ENCODE measurements at regions not wholly inside any gene's neighbourhood (a gene's known extent, or its start where the extent isn't known, plus 50 kb on each side); places are given as distances from the start of the nearest gene placed in this dataset.

DNA sequence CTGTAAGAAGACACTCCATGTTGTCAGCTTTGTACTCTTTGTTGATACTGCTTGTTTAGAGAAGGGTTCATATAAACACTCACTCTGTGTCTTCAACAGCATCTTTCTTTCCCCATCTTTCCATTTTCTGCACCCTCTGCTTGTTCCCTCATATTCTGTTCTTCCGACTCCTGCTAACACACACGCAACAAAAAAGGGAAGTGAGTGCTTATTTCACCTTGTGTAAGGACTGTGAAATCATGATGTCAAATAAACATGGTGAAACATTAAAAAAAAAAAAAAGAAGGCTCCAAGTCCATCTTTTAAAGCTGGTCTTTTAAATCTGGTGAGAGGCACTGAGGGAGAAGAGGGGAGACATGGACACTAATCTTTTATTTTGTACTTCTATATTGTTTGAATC, 145.4 kb downstream of the RPAP3 start:
- no peak for DNase-seq (ENCODE audit: low read depth)

DNA sequence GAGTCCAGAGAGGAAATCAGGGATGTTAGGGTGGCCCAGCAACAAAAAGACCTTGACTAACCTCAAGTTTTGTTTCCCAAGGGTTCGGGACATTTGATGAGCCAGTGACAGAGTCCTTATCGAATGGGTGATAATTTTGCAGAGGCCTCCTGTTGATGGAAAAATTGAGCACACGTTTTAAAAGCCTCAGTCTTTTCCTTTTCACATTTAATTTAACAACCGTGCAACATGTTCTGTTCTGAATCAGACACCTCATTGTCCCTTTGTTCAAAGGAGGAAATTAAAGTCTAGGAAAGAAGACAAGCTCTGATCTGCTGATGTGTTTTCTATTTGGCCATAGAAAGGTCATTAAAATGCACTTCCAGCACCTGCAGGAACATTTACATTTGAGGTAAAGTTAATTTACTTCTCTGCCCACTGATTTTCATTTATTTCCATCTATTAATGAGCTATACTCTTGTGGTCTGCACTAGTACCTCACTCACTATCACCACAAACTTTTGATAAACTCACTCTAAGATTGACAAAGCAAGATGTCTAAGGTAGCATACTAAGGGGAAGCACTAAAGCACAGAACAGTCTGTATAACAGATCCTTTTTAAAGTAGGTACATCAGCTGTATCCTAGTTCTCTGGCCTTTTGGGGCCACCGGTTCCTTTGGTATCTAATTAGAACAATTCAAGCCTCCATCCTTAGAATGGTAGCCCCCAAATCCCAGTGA, 147.0 kb downstream of the RPAP3 start:
- no peak for DNase-seq (ENCODE audit: low read depth)

DNA sequence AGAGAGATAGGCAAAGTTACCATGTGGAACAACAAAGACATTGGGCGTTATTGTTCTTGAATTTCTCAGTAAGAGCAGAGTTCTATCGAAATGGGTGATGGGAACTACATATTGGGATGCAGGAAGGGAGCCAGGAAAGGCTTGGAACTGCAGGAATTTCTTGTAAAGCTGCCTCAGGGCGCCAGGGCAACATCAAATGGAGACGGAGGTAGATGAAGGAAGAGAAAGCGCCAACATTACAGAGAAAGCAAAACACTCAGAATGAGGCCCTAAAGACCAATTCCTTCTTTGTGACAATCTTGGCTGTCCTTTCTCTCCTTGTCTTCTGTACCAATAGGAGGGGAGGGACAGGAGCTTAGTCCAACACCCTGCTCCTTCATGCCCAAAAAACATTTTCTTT, 148.4 kb downstream of the RPAP3 start:
- DNase-seq (ENCODE audit: low read depth), result no peak

DNA sequence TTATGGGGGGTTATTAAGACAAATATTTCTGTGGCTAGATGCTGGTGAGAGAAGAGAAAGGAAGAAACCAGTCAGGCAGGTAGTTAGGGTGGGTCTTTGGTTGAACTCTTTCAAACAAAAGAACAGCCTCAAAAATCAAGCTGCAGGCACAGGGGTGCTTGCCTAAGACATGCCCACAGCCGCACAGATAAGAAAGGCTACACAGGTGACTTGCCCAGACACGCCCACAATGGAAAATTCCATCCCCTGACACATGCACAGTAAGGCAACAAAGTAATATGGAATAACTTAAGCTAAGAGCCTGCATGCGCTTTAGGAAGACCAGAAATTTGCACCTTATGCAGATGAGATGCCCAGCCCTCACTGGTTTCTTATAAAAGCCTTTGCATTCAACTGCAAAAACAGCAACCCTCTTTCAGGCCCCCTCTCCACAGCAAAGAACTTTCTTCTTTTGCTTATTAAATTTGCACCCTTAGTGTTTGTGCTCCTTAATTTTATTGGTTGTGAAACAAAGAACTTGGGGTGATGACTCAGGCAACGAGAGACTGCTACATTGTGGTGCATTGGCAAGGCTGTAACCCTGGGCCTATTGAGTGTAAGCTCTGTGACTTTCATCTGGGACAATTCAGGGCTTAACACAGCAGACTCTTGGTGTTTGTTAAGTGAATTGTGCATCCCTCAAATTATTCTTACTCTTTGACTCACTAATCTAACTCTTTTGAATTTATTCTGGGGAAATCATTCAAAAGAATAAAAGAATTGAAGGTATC, 149.4 kb downstream of the RPAP3 start:
- no peak for DNase-seq (ENCODE audit: low read depth)

DNA sequence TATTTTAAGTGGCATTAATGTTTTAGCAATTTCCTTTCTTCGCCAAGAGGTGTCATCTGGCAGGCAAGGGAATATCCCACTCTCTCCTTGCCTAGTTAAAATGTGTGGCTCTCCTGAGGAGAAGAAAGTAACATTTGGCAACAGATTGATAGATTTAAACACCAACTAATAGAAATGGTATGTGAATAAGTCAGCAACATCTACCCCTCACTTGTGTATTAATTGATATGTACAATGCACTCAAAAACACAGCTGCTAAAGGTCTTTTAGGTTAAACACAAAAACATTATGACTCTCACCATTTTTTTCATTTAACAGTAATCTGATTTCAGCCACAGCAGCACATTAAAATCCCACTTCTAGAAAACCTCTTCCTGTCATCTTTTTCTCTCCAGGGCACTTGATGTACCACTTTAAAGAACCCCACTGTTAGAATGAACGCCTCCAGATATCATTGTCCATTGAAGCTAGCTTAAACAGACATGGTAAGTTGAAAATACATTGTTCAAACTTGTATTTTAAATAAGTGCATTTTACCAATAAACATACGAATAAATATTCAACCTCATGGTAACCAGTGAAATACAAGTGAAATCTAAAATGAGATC, 151.7 kb downstream of the RPAP3 start:
- DNase-seq (ENCODE audit: low read depth), result no peak

DNA sequence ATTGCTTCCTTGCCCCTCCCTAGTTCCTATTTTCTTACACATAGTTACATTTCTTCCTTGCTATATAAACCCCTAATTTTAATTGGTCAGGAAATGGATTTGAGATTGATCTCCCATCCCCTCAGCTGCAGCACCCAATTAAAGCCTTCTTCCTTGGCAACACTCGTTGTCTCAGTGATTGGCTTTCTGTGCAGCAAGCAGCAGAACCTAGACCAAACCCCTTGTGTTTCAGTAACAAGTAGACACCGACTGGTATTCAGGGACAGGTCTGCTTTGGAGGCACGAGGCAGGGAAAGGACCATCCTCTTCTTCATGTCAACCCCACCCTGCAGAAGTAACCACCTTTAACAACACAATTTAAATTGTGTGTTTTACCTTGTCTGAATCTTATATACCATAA, 152.6 kb downstream of the RPAP3 start:
- DNase-seq (ENCODE audit: low read depth), result no peak

DNA sequence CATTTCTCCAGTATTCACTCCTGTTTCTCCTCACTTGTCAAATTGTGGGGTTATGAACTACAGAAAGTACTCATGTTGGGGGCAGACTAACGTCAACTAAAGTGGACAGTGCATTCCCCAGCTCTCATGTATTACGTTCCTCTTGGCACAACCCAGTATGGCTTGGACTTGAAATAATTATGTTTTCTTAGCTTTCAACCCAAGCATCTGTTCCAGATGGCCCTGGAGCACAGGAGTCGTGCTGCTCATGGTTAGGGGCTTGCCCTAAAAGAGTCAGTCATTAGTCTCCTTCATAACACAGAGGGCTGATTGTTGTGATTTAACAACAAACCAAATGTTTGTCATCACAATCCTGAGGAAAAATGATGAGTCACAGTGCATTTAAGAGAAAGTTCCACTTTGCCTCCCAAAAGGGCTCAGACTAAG, 154.4 kb downstream of the RPAP3 start:
- no peak for DNase-seq (ENCODE audit: low read depth)

DNA sequence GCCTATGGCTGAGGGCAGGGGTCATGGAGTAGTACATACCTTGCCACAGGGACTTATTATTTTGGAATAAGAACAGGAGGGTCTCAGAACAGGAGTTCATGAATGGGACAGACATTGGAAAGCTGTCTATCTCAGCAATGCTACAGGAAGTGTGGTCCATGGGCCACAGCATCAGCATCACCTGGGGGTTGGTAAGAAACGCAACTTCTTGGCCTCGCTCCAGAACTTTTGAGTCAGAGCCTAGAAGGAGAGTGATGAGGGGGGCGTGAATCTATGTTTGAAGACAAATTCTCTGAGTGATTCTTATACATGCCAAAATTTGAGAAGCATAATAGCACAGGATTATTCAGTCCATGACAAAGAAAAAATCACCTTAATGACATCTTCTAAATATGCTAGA, 156.6 kb downstream of the RPAP3 start:
- DNase-seq (ENCODE audit: low read depth), result no peak

DNA sequence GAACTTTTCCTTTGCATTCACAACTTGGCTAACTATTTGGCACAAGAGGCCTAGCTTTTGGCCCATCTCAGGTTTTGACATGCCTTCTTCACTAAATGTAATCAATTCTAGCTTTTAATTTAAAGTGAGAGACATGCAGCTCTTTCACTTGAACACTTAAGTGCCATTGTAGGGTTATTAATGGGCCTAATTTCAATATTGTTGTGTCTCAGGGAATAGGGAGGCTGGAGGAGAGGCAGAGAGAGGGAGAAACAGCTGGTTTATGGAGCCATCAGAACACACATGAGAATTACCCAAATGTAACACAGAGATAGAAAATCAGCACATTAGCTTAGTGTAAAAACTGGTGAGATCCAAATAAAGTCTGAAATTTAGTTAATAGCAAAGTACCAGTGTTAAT, 157.4 kb downstream of the RPAP3 start:
- DNase-seq (ENCODE audit: low read depth), result no peak

DNA sequence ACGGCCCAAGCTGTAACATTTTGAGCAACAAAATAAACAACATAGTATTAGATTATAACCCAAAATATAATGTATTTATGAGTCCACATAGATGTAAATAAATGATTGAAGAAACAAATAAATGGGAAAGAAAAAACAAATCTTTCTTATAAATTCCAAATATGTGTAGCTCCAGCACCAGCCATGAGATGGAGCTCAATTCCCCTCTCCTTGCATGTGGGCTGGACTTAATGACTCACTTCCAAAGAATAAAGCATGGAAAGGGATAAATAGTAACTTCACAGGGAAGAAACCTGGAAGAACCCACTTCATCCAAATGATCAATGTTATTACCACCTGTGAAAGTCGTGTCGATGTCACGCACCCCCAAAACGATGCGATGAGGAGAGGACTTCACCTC, 158.8 kb downstream of the RPAP3 start:
- no peak for DNase-seq (ENCODE audit: low read depth)

DNA sequence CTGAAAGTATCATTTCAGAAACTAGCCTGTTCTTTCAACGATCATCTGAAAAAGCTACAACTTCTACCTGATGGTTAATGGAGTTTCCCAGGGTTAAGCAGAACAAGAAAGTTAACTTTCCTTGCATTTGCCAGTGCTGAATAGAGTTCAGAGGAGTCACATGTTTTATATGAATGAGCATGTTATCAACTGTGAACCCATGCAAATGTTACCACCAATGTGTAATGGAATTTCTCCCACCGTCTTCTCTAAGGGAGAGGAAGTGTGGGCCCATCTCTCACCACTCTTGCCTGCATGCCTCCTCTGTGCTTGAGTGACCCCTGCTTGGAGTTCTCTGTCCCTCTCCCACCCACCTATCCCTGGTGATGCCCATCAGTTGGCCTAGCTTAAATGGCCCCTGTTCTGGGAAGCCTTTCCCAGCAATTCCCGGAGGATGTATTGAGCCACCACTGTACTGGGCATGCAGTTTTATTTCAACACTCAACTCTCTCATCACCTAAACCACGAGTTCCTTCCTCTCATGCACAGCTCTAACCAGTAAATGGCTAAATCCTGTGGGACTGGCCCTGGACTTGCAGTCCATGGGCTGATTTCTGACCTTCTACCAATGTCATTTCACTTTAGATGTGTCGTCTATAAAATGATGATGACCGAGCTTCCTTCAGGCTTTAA, 159.8 kb downstream of the RPAP3 start:
- DNase-seq (ENCODE audit: low read depth), result no peak

DNA sequence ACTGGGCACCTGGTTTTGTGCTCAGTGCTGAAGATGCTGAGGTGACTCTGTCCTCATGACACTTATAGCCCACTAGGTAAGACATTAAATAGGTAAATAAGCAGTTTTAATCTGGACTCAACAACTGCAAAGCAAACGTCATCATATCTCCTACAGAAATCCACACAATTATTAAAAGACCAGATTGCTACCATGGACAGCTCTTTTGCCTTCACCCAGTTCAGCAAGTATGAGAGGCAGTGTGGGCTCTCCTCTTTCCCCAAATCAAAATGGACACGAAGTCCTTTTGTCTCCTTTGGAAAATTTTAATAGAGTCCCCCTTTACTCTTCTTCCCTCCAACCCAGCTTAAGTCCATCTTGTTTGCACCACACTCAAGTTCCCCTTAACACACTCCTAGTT, 171.1 kb downstream of the RPAP3 start:
- no peak for DNase-seq (ENCODE audit: low read depth)

DNA sequence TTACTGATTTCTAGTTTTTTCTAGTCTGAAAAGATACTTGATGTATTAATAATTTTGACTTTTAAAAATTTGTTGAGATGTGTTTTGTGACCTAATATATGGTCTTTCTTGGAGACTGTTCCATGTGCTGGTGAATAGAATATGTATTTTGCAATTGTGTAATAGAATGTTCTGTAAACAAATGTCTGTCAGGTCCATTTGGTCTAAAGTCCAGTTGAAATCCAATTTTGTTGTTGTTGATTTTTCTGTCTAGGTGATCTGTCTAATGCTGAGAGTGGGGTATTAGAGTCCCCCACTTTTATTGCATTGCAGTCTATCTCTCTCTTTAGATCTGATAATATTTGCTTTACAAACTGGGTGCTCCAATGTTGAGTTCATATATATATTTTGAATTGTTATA, 175.8 kb downstream of the RPAP3 start:
- no peak for DNase-seq (ENCODE audit: low read depth)

GRCh38 chr12:47527816-47528215, 178.0 kb downstream of the RPAP3 start:
- DNase-seq (ENCODE audit: low read depth), result no peak

DNA sequence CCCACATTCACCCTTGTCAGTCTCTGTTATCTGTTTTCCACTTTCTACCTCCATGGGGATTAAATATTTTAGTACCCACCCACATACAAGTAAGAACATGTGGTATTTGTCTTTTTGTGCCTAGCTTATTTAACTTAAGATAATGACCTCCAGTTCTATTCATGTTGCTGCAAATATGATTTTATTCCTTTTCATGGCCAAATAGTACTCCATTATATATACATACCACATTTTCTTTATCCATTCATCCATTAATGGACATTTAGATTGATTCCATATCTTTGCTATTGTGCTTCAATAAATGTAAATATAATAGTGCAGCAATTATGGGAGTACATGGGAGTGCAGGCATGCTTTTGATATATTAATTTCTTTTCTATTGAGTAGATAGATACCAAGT, 185.8 kb downstream of the RPAP3 start:
- DNase-seq (ENCODE audit: low read depth), result no peak

DNA sequence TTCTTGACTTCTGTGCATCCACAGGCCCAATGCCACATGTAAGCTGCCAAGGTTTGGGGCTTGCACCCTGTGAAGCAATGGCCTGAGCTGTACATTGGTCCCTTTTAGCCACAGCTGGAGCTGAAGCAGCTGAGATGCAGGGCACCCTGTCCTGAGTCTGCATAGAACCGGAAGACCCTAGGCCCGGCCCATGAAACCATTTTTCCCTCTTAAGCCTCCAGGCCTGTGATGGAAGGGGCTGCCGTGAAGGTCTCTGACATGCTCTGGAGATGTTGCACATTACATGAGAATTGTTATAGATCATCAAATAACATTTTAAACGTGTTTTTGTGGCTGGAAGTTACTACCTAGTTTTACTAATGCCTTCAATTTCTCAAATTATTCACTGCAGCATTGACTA, 188.7 kb downstream of the RPAP3 start:
- DNase-seq (ENCODE audit: low read depth), result no peak

DNA sequence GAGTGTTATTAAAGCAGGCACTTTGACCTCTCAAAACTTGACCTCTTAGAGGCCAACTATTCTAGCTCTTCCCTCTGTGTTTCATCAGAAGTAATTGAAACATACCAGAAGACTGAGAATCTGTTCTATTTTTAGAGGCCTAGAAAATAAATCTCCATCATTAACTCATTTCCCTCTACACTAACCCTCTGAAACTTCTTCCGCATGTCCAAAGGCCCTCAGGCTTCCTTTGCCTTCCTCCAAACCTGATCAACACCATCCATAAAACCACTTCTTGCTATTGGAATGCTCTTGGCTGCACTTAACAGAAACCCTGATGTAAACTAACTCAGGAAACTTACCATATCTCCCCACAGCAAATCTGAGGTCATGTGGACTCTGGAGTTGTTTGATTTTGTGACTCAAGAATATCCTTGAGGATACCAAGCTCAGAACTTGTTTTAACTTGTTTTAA, 196.4 kb downstream of the RPAP3 start:
- no peak for DNase-seq (ENCODE audit: low read depth)

DNA sequence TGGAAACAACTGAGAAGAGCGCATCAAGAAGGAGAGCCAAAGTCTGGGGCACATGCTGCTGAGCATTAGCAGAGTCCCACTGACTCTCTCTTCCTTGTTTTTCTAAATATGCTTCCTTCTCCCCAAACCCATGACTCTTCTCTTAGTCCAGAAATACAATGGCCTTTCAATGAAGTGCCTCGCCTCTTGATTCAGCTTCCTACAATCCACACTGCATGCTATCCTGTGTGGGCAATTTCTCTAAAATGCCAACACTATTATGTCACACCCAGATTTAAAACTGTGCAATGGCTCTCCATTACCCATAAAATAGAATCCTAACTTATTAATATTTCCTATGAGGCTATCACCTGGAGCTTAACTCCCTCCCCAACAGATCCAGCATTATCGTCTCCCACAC, 198.6 kb downstream of the RPAP3 start:
- DNase-seq (ENCODE audit: low read depth), result no peak

DNA sequence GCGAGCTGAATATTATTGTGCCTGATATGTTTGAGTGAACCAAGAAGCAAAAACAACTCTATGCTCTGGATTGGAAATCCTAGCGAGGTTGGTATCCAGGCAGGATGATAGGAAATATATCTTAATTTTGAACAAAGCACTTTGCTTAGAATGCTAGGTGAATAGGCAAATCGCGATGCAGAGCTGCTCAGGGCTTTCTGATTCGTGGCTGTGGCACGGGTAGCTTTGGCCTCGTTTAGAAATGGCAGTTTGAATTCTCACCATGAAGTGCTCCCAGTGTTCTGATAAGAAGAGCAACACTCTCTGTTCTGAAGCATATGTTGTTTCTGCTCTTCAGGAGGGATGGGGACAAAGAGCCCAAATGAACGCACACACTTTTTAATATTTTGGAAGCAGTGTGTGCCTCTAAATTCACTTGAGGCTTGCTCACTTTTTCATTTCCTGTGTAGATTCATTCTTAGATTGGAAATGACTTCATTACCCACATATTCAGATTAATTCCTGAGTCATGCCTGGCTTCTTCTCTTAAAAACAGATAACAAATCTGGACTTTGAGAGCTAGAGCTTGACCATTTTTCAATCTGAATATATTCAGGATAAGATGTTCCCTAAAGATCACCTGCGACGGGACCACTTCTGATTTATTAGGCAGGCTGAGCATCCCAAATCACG, 200.9 kb downstream of the RPAP3 start:
- no peak for DNase-seq (ENCODE audit: low read depth)

- no peak for DNase-seq (ENCODE audit: low read depth)
Observed at GRCh38 chr12:47493801-47494200, 212.0 kb downstream of the RPAP3 start.

GRCh38 chr12:47491516-47492305, 214.1 kb downstream of the RPAP3 start:
- DNase-seq (ENCODE audit: low read depth), result no peak

All from stimulated activated CD8-positive, alpha-beta memory T cell treated with anti-CD3 and anti-CD28 coated beads, Interleukin-12 subunit alpha, Interleukin-12 subunit beta, amount 100 ng/mL, for 1 hour (primary cell).